Ascending aorta (tissue), 2 donors: ENCODE measurements at regions not wholly inside any gene's neighbourhood (a gene's known extent, or its start where the extent isn't known, plus 50 kb on each side); places are given as distances from the start of the nearest gene placed in this dataset.

Source experiments
- DNase-seq, 2 donors: peaks; one replicate each; pipeline ENCODE4 v3.0.0-alpha.2; 2019; ENCODE audit warnings: low spot score in 2 of 2
- H3K27ac ChIP-seq, 2 donors: fragments of 200-600 bp; sonication (generic); one replicate each; pipeline ENCODE4 v1.5.1; 2016 to 2017; ENCODE audit warnings: mild to moderate bottlenecking in 1 of 2
- H3K27me3 ChIP-seq: fragments of 200-600 bp; sonication (generic); one replicate; pipeline ENCODE4 v1.5.1; 2017
- H3K36me3 ChIP-seq, 2 donors: fragments of 200-600 bp; sonication (generic); one replicate each; pipeline ENCODE4 v1.5.1; 2016
- H3K4me1 ChIP-seq, 2 donors: fragments of 200-600 bp; sonication (generic); one replicate each; pipeline ENCODE4 v1.5.1; 2016 to 2017; ENCODE audit warnings: mild to moderate bottlenecking in 1 of 2
- H3K4me3 ChIP-seq, 2 donors: fragments of 200-600 bp; sonication (generic); one replicate each; pipeline ENCODE4 v1.5.1; 2016 to 2017; ENCODE audit warnings: mild to moderate bottlenecking in 1 of 2
- H3K9me3 ChIP-seq, 2 donors: fragments of 200-600 bp; sonication (generic); one replicate each; pipeline ENCODE4 v1.5.1; 2016
- intact Hi-C: fragments of 100-400 bp; cut with DNase I; formaldehyde crosslinking; loops from one replicate; pipeline ENCODE4 v1.15.1; 2023
- TF ChIP-seq, protein P1 (sequence below), 3 experiments: fragments of 200-600 bp in 2 of 3; fragments of 450-650 bp in 1 of 3; sonication (generic) in 2 of 3; IDR thresholded peaks; one replicate each; pipeline ENCODE4 v1.5.1; 2016 to 2019; ENCODE audit warnings: antibody characterized with exemption in 3 of 3, mild to moderate bottlenecking in 1 of 3, moderate library complexity in 1 of 3

DNA sequence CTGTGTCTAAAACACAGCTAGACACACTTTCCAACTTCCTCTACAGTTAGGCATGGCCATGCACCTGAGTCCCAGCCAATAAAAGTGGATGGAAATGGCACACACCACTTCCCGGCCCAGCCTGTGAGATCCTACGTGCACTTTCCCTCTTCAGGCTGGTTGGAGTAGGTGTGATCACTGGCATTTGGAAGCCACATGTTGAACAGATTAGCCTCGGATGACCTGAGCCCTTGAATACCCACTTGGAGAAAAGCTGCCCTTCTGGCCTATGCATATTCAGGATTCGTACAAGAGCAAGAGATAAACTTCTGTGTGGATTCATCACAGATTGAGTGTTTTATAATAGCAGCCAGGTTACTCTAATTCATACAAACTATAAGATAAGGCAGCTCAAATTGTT lies 359.0 kb upstream of the SLC30A5 start:
- DNase-seq: no peak
- no peaks in the 10 kb centered on the region for H3K9me3 ChIP-seq
- TF ChIP-seq, protein P1, sequence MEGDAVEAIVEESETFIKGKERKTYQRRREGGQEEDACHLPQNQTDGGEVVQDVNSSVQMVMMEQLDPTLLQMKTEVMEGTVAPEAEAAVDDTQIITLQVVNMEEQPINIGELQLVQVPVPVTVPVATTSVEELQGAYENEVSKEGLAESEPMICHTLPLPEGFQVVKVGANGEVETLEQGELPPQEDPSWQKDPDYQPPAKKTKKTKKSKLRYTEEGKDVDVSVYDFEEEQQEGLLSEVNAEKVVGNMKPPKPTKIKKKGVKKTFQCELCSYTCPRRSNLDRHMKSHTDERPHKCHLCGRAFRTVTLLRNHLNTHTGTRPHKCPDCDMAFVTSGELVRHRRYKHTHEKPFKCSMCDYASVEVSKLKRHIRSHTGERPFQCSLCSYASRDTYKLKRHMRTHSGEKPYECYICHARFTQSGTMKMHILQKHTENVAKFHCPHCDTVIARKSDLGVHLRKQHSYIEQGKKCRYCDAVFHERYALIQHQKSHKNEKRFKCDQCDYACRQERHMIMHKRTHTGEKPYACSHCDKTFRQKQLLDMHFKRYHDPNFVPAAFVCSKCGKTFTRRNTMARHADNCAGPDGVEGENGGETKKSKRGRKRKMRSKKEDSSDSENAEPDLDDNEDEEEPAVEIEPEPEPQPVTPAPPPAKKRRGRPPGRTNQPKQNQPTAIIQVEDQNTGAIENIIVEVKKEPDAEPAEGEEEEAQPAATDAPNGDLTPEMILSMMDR (IDR thresholded peaks at IDR 0.05): no peak
- no peak overlapping the region for H3K27ac ChIP-seq
- no peaks in the 10 kb centered on the region for H3K27me3 ChIP-seq
- intact Hi-C loops: no loop called here
- no peaks in the 10 kb centered on the region for H3K36me3 ChIP-seq
- H3K4me3 ChIP-seq: no peak overlapping the region
- no peaks in the 10 kb centered on the region for H3K4me1 ChIP-seq

DNA sequence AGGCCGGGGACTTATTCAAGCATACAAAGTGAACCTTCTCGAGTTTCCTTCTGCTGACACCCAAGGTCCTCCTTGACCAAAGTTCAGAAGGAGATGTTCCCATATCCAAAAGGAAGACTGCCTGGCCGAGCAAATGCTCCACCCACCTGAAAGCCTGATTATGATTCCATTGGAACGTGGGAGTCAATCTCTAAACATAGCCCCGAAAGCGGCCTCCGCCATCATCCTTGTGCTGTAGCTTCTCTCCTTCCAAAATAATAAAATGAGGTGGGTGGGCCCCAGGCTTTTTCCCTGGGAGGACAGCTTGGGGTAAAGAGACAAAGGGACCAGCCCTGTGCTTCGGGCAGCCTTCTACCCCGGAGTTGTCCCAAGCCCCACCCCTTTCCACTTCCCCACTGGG lies 355.6 kb upstream of the SLC30A5 start:
- DNase-seq: no peak
- H3K27me3 ChIP-seq: no peaks in the 10 kb centered on the region
- no peak overlapping the region for H3K4me3 ChIP-seq
- no peaks in the 10 kb centered on the region for H3K4me1 ChIP-seq
- intact Hi-C loops: no loop called here
- no peak overlapping the region for H3K27ac ChIP-seq
- TF ChIP-seq, protein P1 (IDR thresholded peaks at IDR 0.05): no peak
- H3K36me3 ChIP-seq: no peaks in the 10 kb centered on the region
- no peaks in the 10 kb centered on the region for H3K9me3 ChIP-seq

DNA sequence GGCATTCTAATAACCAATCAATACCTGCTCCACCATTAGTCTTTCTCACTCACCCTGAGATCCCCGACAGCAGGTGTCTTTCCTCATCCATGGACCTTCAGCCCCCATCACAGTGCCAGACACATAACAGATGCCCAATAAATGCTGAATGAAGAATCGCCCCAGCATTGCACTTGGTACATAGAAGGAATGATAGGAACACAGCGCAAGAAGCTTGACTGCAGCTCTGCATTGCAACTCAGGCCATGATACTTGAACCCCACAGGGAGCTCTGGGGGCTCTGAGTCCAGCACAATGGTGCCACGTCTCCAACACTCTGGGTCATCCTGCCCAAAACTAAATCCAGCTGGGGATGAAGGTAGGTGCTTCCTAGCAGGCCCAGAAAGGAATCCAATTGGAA lies 355.0 kb upstream of the SLC30A5 start:
- no peak for DNase-seq
- TF ChIP-seq, protein P1 (IDR thresholded peaks at IDR 0.05): no peak
- H3K9me3 ChIP-seq: no peaks in the 10 kb centered on the region

GRCh38 chr5:68739752-68740151 lies 354.1 kb upstream of the SLC30A5 start:
- intact Hi-C loops: no loop called here
- Histone ChIP-seq H3K9me3 (no peaks in the 10 kb centered on the region), H3K27ac (no peak overlapping the region), H3K4me3 (no peak overlapping the region), H3K27me3 (no peaks in the 10 kb centered on the region), H3K4me1 (no peaks in the 10 kb centered on the region), H3K36me3 (no peaks in the 10 kb centered on the region)
- TF ChIP-seq, protein P1 (IDR thresholded peaks at IDR 0.05): no peak
- no peak for DNase-seq

More for the DNA sequence above, 355.0 kb upstream of the SLC30A5 start:
- Histone ChIP-seq H3K27ac (no peak overlapping the region), H3K27me3 (no peaks in the 10 kb centered on the region), H3K4me3 (no peak overlapping the region), H3K4me1 (no peaks in the 10 kb centered on the region), H3K36me3 (no peaks in the 10 kb centered on the region)
- intact Hi-C loops: no loop called here

GRCh38 chr5:68740226-68740910 lies 353.4 kb upstream of the SLC30A5 start:
- intact Hi-C loops: no loop called here
- Histone ChIP-seq H3K9me3 (no peaks in the 10 kb centered on the region), H3K27ac (no peak overlapping the region), H3K4me3 (no peak overlapping the region), H3K4me1 (no peaks in the 10 kb centered on the region), H3K36me3 (no peaks in the 10 kb centered on the region), H3K27me3 (no peaks in the 10 kb centered on the region)
- no peak for DNase-seq
- TF ChIP-seq, protein P1 (IDR thresholded peaks at IDR 0.05): no peak

DNA sequence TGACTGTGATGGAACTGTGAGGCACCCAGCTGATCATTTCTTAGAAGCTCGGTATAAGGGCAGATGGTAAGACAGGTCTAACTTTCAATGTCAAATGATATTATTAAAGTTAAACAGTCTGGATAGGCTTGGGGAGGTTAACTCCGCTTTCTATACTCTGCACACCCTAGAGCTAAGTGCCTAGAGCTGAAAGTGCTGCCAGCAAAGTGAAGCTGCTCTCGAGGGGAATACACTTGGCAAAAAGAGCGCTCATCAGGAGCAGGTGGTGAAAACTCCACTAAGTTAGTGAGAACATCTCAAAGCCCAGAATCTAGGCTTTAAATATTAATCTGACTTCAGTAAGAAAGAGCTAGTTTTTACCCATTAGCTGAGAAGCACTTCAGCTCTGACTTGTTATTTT lies 349.6 kb upstream of the SLC30A5 start:
- Histone ChIP-seq H3K4me3 (no peak overlapping the region), H3K36me3 (no peaks in the 10 kb centered on the region), H3K27me3 (no peaks in the 10 kb centered on the region), H3K9me3 (no peaks in the 10 kb centered on the region), H3K4me1 (no peaks in the 10 kb centered on the region), H3K27ac (no peak overlapping the region)
- no peak for DNase-seq
- TF ChIP-seq, protein P1 (IDR thresholded peaks at IDR 0.05): no peak
- intact Hi-C loops: no loop called here
